Kidney epithelial cell (primary cell): ENCODE measurements at regions not wholly inside any gene's neighbourhood (a gene's known extent, or its start where the extent isn't known, plus 50 kb on each side); places are given as distances from the start of the nearest gene placed in this dataset.

Experiments
- DNase-seq: peaks from one replicate; pipeline ENCODE4 v3.0.0-alpha.2; 2010; ENCODE audit warnings: low read depth
- H3K27me3 ChIP-seq: 2 replicates; pipeline ENCODE4 v1.6.0; 2011; ENCODE audit warnings: low read length; ENCODE audit not compliant: control insufficient read depth, insufficient read depth
- H3K36me3 ChIP-seq: 2 replicates; pipeline ENCODE4 v1.5.1; 2011; ENCODE audit warnings: low read length; ENCODE audit not compliant: control insufficient read depth, insufficient read depth
- H3K4me3 ChIP-seq: 2 replicates; pipeline ENCODE4 v1.5.1; 2011; ENCODE audit warnings: low read depth, mild to moderate bottlenecking, control low read depth, low read length
- TF ChIP-seq, protein P1 (sequence below): IDR thresholded peaks from 2 replicates; pipeline ENCODE4 v1.5.1; 2011; ENCODE audit warnings: mild to moderate bottlenecking, moderate library complexity, low read length, control low read depth, inconsistent platforms; ENCODE audit not compliant: insufficient read depth, poor library complexity, severe bottlenecking

DNA sequence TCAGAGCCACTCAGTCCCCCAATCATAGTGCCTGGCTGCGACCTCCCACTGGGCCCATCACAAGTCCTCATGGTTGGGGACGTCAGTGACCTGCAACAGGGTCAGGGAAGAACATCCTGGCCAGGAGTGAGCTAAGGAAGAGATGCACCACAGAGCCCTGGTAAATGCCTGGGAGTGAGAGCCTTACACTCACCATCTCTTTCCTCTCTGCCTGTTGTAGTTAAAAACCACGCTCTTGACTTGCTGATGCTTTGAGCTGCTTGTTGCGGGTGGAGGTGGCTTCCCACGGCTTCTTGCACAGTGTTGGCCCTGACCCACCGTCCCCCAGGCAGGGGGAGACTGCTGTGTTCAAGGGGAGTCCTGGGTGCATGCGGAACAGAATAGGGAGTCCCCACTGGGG is 91.1 kb upstream of the RGMA start:
- TF ChIP-seq, protein P1, sequence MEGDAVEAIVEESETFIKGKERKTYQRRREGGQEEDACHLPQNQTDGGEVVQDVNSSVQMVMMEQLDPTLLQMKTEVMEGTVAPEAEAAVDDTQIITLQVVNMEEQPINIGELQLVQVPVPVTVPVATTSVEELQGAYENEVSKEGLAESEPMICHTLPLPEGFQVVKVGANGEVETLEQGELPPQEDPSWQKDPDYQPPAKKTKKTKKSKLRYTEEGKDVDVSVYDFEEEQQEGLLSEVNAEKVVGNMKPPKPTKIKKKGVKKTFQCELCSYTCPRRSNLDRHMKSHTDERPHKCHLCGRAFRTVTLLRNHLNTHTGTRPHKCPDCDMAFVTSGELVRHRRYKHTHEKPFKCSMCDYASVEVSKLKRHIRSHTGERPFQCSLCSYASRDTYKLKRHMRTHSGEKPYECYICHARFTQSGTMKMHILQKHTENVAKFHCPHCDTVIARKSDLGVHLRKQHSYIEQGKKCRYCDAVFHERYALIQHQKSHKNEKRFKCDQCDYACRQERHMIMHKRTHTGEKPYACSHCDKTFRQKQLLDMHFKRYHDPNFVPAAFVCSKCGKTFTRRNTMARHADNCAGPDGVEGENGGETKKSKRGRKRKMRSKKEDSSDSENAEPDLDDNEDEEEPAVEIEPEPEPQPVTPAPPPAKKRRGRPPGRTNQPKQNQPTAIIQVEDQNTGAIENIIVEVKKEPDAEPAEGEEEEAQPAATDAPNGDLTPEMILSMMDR = no peak

DNA sequence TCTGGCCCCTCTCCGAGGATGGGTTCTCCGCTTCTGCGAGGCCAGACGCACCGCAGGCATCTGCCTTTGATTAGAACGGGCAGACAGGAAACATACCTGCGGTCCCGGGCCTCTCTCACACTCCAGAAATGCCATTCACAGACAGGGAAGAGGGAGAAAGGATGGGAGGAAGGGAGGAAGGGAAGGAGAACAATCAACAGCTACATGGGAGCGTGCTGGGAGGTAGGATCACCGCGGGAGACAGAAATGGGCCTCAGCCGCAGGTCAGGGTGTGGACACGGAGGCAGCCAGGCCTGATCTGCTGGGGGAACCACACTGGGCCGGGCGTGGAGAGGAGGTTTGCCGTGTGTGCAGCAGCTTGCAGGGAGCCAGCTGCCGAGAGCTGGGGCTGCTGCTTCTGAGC is 90.7 kb upstream of the RGMA start:
- Histone ChIP-seq H3K27me3 (no peaks in the 10 kb centered on the region), H3K36me3 (no peaks in the 10 kb centered on the region), H3K4me3 (no peak overlapping the region)
- TF ChIP-seq, protein P1 = no peak
- DNase-seq = no peak

More for the DNA sequence above, 91.1 kb upstream of the RGMA start:
- no peaks in the 10 kb centered on the region for H3K27me3 ChIP-seq
- H3K4me3 ChIP-seq = no peak overlapping the region
- no peak for DNase-seq
- no peaks in the 10 kb centered on the region for H3K36me3 ChIP-seq

DNA sequence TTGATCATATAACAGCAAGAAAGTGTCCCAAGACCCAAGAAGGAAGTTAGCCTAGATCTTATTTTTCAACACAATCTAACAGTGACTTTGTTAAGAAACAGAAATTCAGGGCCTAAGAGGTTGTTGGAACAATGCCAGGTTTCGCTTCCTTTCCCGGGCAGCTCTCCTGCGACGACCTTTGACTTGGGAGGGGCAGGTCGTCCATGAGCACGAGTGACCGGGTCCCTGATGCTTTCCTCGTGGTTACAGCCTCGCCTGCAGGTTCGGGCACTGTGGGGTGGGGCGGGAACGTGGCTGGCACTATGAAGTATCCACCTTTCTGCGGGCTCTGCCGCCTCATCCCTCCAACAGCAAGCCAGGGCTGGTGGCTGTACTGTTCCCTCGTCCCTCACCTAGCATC is 90.1 kb upstream of the RGMA start:
- no peak overlapping the region for H3K4me3 ChIP-seq
- no peaks in the 10 kb centered on the region for H3K27me3 ChIP-seq
- no peaks in the 10 kb centered on the region for H3K36me3 ChIP-seq
- DNase-seq = no peak
- TF ChIP-seq, protein P1 = no peak

DNA sequence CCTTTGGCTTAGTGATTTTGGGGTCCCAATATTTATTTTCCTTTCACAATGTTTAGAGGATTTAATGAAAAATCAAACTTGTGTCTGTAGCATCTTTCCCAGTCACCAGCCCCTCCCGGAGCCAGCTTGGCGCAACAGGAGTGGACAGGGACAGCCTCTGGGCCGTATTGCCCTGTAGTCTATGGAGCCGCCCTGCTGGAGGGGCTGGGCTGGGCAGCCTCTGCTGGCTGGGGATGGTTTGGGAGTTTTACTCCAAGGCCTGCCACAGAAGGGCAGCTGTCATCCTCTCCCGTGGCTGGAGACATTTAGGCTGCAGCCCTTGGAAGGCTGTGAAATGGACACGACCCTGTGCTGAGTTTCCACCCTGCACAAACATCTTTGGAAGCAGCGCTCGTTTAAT is 89.4 kb upstream of the RGMA start:
- no peak for DNase-seq
- TF ChIP-seq, protein P1 = no peak
- H3K27me3 ChIP-seq = no peaks in the 10 kb centered on the region

DNA sequence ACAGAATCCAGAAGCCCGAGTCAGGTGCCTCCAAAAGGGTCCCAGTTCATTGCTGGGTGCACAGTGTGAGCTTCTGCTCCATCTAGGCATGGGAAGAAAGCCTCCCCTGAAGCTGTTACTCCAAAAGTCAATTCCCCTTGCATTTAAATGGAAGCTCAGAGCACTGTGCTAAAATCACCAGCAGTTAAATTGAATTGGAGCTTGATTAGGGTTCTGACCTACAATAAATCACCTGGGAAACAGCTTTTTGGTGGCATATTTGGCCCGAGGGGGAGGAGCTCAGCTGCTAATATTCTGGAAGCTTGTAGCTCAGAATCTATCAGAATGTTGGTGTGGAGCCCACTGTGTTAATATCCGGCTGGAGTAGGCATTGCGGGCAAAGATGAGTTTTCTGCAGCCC is 87.1 kb upstream of the RGMA start:
- no peak overlapping the region for H3K4me3 ChIP-seq
- TF ChIP-seq, protein P1 = no peak
- no peak for DNase-seq
- no peaks in the 10 kb centered on the region for H3K27me3 ChIP-seq
- H3K36me3 ChIP-seq = no peaks in the 10 kb centered on the region

More for the DNA sequence above, 89.4 kb upstream of the RGMA start:
- no peak overlapping the region for H3K4me3 ChIP-seq
- no peaks in the 10 kb centered on the region for H3K36me3 ChIP-seq

DNA sequence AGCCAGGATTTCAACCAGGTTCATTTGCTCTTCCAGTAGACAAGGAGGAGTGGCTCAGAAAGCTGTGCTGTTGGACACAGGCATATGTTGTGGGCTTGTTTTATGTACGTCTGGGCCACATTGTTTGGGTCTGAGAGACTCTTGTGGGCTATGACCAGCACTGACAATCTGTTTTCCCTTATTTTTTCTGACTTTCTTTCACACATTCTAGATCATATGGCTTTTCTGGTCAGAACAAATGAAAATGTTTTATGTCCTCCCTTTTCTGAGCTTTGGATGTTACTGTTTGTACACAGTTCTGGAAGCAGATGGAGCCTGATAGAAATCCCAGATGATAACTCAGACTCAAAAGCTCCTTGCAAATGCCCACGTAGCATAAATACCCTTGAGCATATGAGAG is 85.8 kb upstream of the RGMA start:
- Histone ChIP-seq H3K4me3 (no peak overlapping the region), H3K36me3 (no peaks in the 10 kb centered on the region), H3K27me3 (no peaks in the 10 kb centered on the region)
- DNase-seq = no peak
- TF ChIP-seq, protein P1 = no peak
